ENCODE measurements at regions not wholly inside any gene's neighbourhood (a gene's known extent, or its start where the extent isn't known, plus 50 kb on each side); places are given as distances from the start of the nearest gene placed in this dataset.
A peak's percentile ranks its signal among the peaks of the same experiment; 100 is the strongest.

- Mint-ChIP-seq H3K27me3 (ENCODE audit: low read depth) (peaks cover 6% of the 10 kb centered on the region), H3K27ac (no peak overlapping the region), H3K36me3 (ENCODE audit: low read depth) (no peaks in the 10 kb centered on the region), H3K4me3 (no peak overlapping the region), H3K9me3 (no peaks in the 10 kb centered on the region), H3K4me1 (peaks cover 9% of the 10 kb centered on the region)
- TF ChIP-seq CTCF (IDR thresholded peaks at IDR 0.05; ENCODE audit: unreplicated experiment in 3 of 3): no peak
Observed at GRCh38 chr3:59213860-59214259, 164.0 kb upstream of the CFAP20DC start.

GRCh38 chr3:59212128-59212779, 162.4 kb upstream of the CFAP20DC start:
- peak; percentile 67 to 83 (median 69) for TF ChIP-seq CTCF (IDR thresholded peaks at IDR 0.05; ENCODE audit: unreplicated experiment in 3 of 3)
- no peaks in the 10 kb centered on the region for H3K9me3 Mint-ChIP-seq
- peak overlapping the region in 1 of 3 experiments; percentile 1 for H3K27ac Mint-ChIP-seq
- peaks cover 9% of the 10 kb centered on the region for H3K27me3 Mint-ChIP-seq (ENCODE audit: low read depth)
- H3K4me3 Mint-ChIP-seq: no peak overlapping the region
- H3K4me1 Mint-ChIP-seq: peaks cover 9% of the 10 kb centered on the region
- H3K36me3 Mint-ChIP-seq (ENCODE audit: low read depth): no peaks in the 10 kb centered on the region

- Mint-ChIP-seq H3K27me3 (ENCODE audit: low read depth) (peaks cover 12% of the 10 kb centered on the region), H3K4me3 (no peak overlapping the region), H3K4me1 (peaks cover 9% of the 10 kb centered on the region), H3K9me3 (no peaks in the 10 kb centered on the region), H3K27ac (no peak overlapping the region), H3K36me3 (ENCODE audit: low read depth) (no peaks in the 10 kb centered on the region)
- TF ChIP-seq CTCF (IDR thresholded peaks at IDR 0.05; ENCODE audit: unreplicated experiment in 3 of 3): no peak
Observed at GRCh38 chr3:59210260-59210659, 160.4 kb upstream of the CFAP20DC start.

- TF ChIP-seq CTCF (IDR thresholded peaks at IDR 0.05; ENCODE audit: unreplicated experiment in 3 of 3): no peak
- Mint-ChIP-seq H3K9me3 (peaks cover 3% of the 10 kb centered on the region), H3K36me3 (ENCODE audit: low read depth) (no peaks in the 10 kb centered on the region), H3K27ac (no peak overlapping the region), H3K27me3 (ENCODE audit: low read depth) (no peaks in the 10 kb centered on the region), H3K4me3 (no peak overlapping the region), H3K4me1 (peaks cover 6% of the 10 kb centered on the region)
Observed at GRCh38 chr3:59192473-59192872, 142.6 kb upstream of the CFAP20DC start.

- Mint-ChIP-seq H3K4me1 (peaks cover 7% of the 10 kb centered on the region), H3K4me3 (no peak overlapping the region), H3K36me3 (ENCODE audit: low read depth) (no peaks in the 10 kb centered on the region), H3K27ac (no peak overlapping the region), H3K27me3 (ENCODE audit: low read depth) (no peaks in the 10 kb centered on the region), H3K9me3 (peaks cover 3% of the 10 kb centered on the region)
- no peak for TF ChIP-seq CTCF (IDR thresholded peaks at IDR 0.05; ENCODE audit: unreplicated experiment in 3 of 3)
Observed at GRCh38 chr3:59191651-59192050, 141.8 kb upstream of the CFAP20DC start.

- H3K9me3 Mint-ChIP-seq: no peaks in the 10 kb centered on the region
- no peaks in the 10 kb centered on the region for H3K36me3 Mint-ChIP-seq (ENCODE audit: low read depth)
- H3K27ac Mint-ChIP-seq: no peak overlapping the region
- H3K4me1 Mint-ChIP-seq: peaks cover 24% of the 10 kb centered on the region
- TF ChIP-seq CTCF (IDR thresholded peaks at IDR 0.05; ENCODE audit: unreplicated experiment in 3 of 3): no peak
- H3K4me3 Mint-ChIP-seq: no peak overlapping the region
- H3K27me3 Mint-ChIP-seq (ENCODE audit: low read depth): no peaks in the 10 kb centered on the region
Observed at GRCh38 chr3:59189939-59190338, 140.1 kb upstream of the CFAP20DC start.

All from nephron (organoid).